ENCODE measurements at regions not wholly inside any gene's neighbourhood (a gene's known extent, or its start where the extent isn't known, plus 50 kb on each side); places are given as distances from the start of the nearest gene placed in this dataset.

- TF ChIP-seq REST (IDR thresholded peaks at IDR 0.05; ENCODE audit: unreplicated experiment) (no peak), STAT1 (IDR thresholded peaks at IDR 0.05; ENCODE audit: unreplicated experiment) (no peak), EZH2phosphoT487 (IDR thresholded peaks at IDR 0.05; ENCODE audit: unreplicated experiment) (no peak), CTCF (conservative IDR thresholded peaks at IDR 0.05; ENCODE audit: low read depth in 2 of 2) (no peak), CREB1 (CRISPR knock-in tag; IDR thresholded peaks at IDR 0.05; ENCODE audit: low read depth) (no peak)
Measured at GRCh38 chr4:12778706-12779105, 705.4 kb downstream of the RAB28 start (continued).

DNA sequence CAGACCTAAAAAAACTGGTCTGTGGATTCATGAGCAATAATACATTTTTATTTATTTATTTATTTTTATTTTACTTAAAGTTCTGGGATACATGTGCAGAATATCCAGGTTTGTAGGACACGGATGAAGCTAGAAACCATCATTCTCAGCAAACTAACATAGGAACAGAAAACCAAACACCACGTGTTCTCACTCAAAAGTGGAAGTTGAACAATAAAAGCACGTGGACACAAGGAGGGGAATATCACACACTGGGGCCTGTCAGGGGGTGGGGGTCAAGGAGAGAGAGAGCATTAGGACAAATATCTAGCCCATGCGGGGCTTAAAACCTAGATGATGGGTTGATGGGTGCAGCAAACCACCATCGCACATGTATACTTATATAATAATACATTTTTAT, 705.9 kb downstream of the RAB28 start:
- H4K20me1 ChIP-seq (replicated peaks; ENCODE audit: insufficient read depth): no peaks in the 10 kb centered on the region
- no peak for ATAC-seq
- H3K4me2 ChIP-seq: no peak overlapping the region
- H3K27ac Mint-ChIP-seq: no peak overlapping the region
- no peaks in the 10 kb centered on the region for H3K36me3 Mint-ChIP-seq (ENCODE audit: low read depth)
- H3K4me1 Mint-ChIP-seq: no peaks in the 10 kb centered on the region
- H3K4me1 ChIP-seq (ENCODE audit: insufficient read depth): no peaks in the 10 kb centered on the region
- H3K9me3 Mint-ChIP-seq: no peaks in the 10 kb centered on the region
- H3K36me3 ChIP-seq (ENCODE audit: insufficient read depth): no peaks in the 10 kb centered on the region
- no peaks in the 10 kb centered on the region for H3K27me3 Mint-ChIP-seq (ENCODE audit: insufficient read depth, low read depth, poor library complexity)
- no peaks in the 10 kb centered on the region for H3K9me2 ChIP-seq (ENCODE audit: insufficient read depth)
- no peak overlapping the region for H2AFZ ChIP-seq
- H3F3A ChIP-seq (replicated peaks; ENCODE audit: low read depth): no peaks in the 10 kb centered on the region
- no peak overlapping the region for H3K27ac ChIP-seq (ENCODE audit: low read depth)
- H3K27me3 ChIP-seq (ENCODE audit: insufficient read depth): no peaks in the 10 kb centered on the region
- no peak overlapping the region for H3K4me3 Mint-ChIP-seq
- no peaks in the 10 kb centered on the region for H3K79me2 ChIP-seq (replicated peaks; ENCODE audit: insufficient read depth)
- no peak overlapping the region for H3K4me3 ChIP-seq
- no peak for TF ChIP-seq ZNF331 (CRISPR knock-in tag; IDR thresholded peaks at IDR 0.05; ENCODE audit: low read depth)
- no peak for TF ChIP-seq POLR2AphosphoS5 (IDR thresholded peaks at IDR 0.05; ENCODE audit: low read depth)
- TF ChIP-seq EZH2 (IDR thresholded peaks at IDR 0.05; ENCODE audit: low read depth, unreplicated experiment): no peak
- TF ChIP-seq NANOG (IDR thresholded peaks at IDR 0.05; ENCODE audit: borderline replicate concordance): no peak
- TF ChIP-seq JUNB (IDR thresholded peaks at IDR 0.05; ENCODE audit: unreplicated experiment): no peak
- no peak for TF ChIP-seq ZNF114 (CRISPR knock-in tag; IDR thresholded peaks at IDR 0.05)
- TF ChIP-seq, protein P1, sequence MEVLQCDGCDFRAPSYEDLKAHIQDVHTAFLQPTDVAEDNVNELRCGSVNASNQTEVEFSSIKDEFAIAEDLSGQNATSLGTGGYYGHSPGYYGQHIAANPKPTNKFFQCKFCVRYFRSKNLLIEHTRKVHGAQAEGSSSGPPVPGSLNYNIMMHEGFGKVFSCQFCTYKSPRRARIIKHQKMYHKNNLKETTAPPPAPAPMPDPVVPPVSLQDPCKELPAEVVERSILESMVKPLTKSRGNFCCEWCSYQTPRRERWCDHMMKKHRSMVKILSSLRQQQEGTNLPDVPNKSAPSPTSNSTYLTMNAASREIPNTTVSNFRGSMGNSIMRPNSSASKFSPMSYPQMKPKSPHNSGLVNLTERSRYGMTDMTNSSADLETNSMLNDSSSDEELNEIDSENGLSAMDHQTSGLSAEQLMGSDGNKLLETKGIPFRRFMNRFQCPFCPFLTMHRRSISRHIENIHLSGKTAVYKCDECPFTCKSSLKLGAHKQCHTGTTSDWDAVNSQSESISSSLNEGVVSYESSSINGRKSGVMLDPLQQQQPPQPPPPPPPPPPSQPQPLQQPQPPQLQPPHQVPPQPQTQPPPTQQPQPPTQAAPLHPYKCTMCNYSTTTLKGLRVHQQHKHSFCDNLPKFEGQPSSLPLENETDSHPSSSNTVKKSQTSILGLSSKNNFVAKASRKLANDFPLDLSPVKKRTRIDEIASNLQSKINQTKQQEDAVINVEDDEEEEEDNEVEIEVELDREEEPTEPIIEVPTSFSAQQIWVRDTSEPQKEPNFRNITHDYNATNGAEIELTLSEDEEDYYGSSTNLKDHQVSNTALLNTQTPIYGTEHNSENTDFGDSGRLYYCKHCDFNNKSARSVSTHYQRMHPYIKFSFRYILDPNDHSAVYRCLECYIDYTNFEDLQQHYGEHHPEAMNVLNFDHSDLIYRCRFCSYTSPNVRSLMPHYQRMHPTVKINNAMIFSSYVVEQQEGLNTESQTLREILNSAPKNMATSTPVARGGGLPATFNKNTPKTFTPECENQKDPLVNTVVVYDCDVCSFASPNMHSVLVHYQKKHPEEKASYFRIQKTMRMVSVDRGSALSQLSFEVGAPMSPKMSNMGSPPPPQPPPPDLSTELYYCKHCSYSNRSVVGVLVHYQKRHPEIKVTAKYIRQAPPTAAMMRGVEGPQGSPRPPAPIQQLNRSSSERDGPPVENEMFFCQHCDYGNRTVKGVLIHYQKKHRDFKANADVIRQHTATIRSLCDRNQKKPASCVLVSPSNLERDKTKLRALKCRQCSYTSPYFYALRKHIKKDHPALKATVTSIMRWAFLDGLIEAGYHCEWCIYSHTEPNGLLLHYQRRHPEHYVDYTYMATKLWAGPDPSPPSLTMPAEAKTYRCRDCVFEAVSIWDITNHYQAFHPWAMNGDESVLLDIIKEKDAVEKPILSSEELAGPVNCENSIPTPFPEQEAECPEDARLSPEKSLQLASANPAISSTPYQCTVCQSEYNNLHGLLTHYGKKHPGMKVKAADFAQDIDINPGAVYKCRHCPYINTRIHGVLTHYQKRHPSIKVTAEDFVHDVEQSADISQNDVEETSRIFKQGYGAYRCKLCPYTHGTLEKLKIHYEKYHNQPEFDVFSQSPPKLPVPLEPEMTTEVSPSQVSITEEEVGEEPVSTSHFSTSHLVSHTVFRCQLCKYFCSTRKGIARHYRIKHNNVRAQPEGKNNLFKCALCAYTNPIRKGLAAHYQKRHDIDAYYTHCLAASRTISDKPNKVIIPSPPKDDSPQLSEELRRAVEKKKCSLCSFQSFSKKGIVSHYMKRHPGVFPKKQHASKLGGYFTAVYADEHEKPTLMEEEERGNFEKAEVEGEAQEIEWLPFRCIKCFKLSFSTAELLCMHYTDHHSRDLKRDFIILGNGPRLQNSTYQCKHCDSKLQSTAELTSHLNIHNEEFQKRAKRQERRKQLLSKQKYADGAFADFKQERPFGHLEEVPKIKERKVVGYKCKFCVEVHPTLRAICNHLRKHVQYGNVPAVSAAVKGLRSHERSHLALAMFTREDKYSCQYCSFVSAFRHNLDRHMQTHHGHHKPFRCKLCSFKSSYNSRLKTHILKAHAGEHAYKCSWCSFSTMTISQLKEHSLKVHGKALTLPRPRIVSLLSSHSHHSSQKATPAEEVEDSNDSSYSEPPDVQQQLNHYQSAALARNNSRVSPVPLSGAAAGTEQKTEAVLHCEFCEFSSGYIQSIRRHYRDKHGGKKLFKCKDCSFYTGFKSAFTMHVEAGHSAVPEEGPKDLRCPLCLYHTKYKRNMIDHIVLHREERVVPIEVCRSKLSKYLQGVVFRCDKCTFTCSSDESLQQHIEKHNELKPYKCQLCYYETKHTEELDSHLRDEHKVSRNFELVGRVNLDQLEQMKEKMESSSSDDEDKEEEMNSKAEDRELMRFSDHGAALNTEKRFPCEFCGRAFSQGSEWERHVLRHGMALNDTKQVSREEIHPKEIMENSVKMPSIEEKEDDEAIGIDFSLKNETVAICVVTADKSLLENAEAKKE (CRISPR knock-in tag; IDR thresholded peaks at IDR 0.05): no peak
- TF ChIP-seq STAT1 (IDR thresholded peaks at IDR 0.05; ENCODE audit: unreplicated experiment): no peak
- TF ChIP-seq CREB1 (CRISPR knock-in tag; IDR thresholded peaks at IDR 0.05; ENCODE audit: low read depth): no peak
- no peak for DNase-seq (ENCODE audit: low spot score)
